K562 (cell line): ENCODE measurements at regions not wholly inside any gene's neighbourhood (a gene's known extent, or its start where the extent isn't known, plus 50 kb on each side); places are given as distances from the start of the nearest gene placed in this dataset.

Source experiments
- MBD1 ChIP-seq: fragments of 250-450 bp; sonication (Bioruptor Pico); IDR thresholded peaks from 2 replicates; pipeline ENCODE4 v1.8.0; 2022; ENCODE audit warnings: inconsistent platforms
- MGA ChIP-seq: fragments of 450-650 bp; IDR thresholded peaks from 2 replicates; pipeline ENCODE4 v1.6.1; 2016; ENCODE audit warnings: mild to moderate bottlenecking, moderate library complexity
- MTA2 ChIP-seq: fragments of 450-650 bp; IDR thresholded peaks from 2 replicates; pipeline ENCODE4 v1.6.1; 2016; ENCODE audit warnings: low read depth

- TF ChIP-seq MGA (no peak), MTA2 (no peak), MBD1 (no peak)
Observed at GRCh38 chr3:153338487-153338886, 176.5 kb downstream of the RAP2B start (continued).
